H1 (cell line): ENCODE measurements at regions not wholly inside any gene's neighbourhood (a gene's known extent, or its start where the extent isn't known, plus 50 kb on each side); places are given as distances from the start of the nearest gene placed in this dataset.

Experiments used
- CTCF ChIA-PET: fragments of 300-600 bp; sonication (Branson Sonifier 250); formaldehyde crosslinking; loops from one replicate; lab custom pipeline; 2021; ENCODE audit not compliant: partially characterized antibody; lab: Charles Lee
- POLR2A ChIA-PET: fragments of 300-600 bp; sonication (Branson Sonifier 250); formaldehyde crosslinking; loops from one replicate; lab custom pipeline; 2021; ENCODE audit warnings: inconsistent platforms; ENCODE audit not compliant: partially characterized antibody; lab: Charles Lee
- DNase-seq, 2 experiments: peaks; one replicate each; pipeline versions ENCODE4 v3.0.0 to v3.0.0-alpha.2; 2010 to 2022; ENCODE audit warnings: low spot score in 2 of 2, low read depth in 1 of 2, mixed read lengths in 1 of 2
- FAIRE-seq: peaks from 2 replicates; lab custom pipeline; 2011; peaks lifted over from hg19 to GRCh38; lab: Jason Lieb, UNC
- H2AFZ ChIP-seq: 2 replicates; pipeline ENCODE4 v1.8.1; 2012; ENCODE audit warnings: low read length, inconsistent platforms
- H2AK5ac ChIP-seq: 2 replicates; pipeline ENCODE4 v1.6.1; 2013; ENCODE audit warnings: low read depth, low read length
- H2BK120ac ChIP-seq: replicated peaks from 2 replicates; pipeline ENCODE3; 2013; ENCODE audit warnings: low read depth, low read length, inconsistent platforms
- H2BK12ac ChIP-seq: 2 replicates; pipeline ENCODE4 v1.6.1; 2013; ENCODE audit warnings: low read depth, low read length
- H2BK15ac ChIP-seq: 2 replicates; pipeline ENCODE4 v1.6.1; 2013; ENCODE audit warnings: low read length
- H2BK20ac ChIP-seq: 2 replicates; pipeline ENCODE4 v1.6.1; 2013; ENCODE audit warnings: low read length
- H2BK5ac ChIP-seq: 2 replicates; pipeline ENCODE4 v1.6.1; 2013; ENCODE audit warnings: low read depth, low read length
- H3K14ac ChIP-seq: 2 replicates; pipeline ENCODE4 v1.6.1; 2013; ENCODE audit warnings: inconsistent platforms; ENCODE audit not compliant: insufficient read length
- H3K18ac ChIP-seq: 2 replicates; pipeline ENCODE4 v1.6.1; 2013; ENCODE audit warnings: low read length; ENCODE audit errors: extremely low read depth
- H3K23ac ChIP-seq: 2 replicates; pipeline ENCODE4 v1.6.1; 2013; ENCODE audit warnings: inconsistent platforms; ENCODE audit not compliant: insufficient read length
- H3K23me2 ChIP-seq: 2 replicates; pipeline ENCODE4 v1.6.1; 2013; ENCODE audit warnings: low read depth, low read length
- H3K27ac ChIP-seq: 2 replicates; pipeline ENCODE4 v1.6.1; 2011; ENCODE audit warnings: low read depth, low read length, inconsistent platforms
- H3K27me3 ChIP-seq, 4 experiments: replicated peaks in 1 of 4; 1 replicate in 1 of 4; 2 replicates in 3 of 4; pipeline versions ENCODE4 v1.6.1 to v1.8.1; 2011 to 2013; ENCODE audit warnings: low read length in 3 of 4, mild to moderate bottlenecking in 3 of 4, inconsistent platforms in 2 of 4, mixed read lengths in 2 of 4, moderate library complexity in 1 of 4; ENCODE audit not compliant: control insufficient read depth in 3 of 4, insufficient read depth in 3 of 4; ENCODE audit errors: extremely low read depth in 1 of 4
- H3K36me3 ChIP-seq, 4 experiments: 2 replicates each; pipeline versions ENCODE4 v1.6.1 to v1.8.1; 2011 to 2013; ENCODE audit warnings: mild to moderate bottlenecking in 4 of 4, low read length in 3 of 4, moderate library complexity in 2 of 4, control low read depth in 1 of 4, inconsistent platforms in 1 of 4; ENCODE audit not compliant: insufficient read depth in 4 of 4, control insufficient read depth in 2 of 4
- H3K4ac ChIP-seq: replicated peaks from 2 replicates; pipeline ENCODE3; 2013; ENCODE audit warnings: low read length, low read depth, mixed read lengths, inconsistent platforms; ENCODE audit not compliant: insufficient read length
- H3K4me1 ChIP-seq, 4 experiments: replicated peaks in 1 of 4; 1 replicate in 1 of 4; 2 replicates in 3 of 4; pipeline versions ENCODE4 v1.6.1 to v1.8.1; 2011 to 2013; ENCODE audit warnings: low read length in 3 of 4, inconsistent platforms in 2 of 4, mixed read lengths in 1 of 4; ENCODE audit not compliant: insufficient read depth in 4 of 4, control insufficient read depth in 3 of 4
- H3K4me2 ChIP-seq, 2 experiments: 2 replicates each; pipeline versions ENCODE4 v1.6.1 to v1.8.1; 2011 to 2013; ENCODE audit warnings: low read depth in 2 of 2, low read length in 2 of 2, control low read depth in 1 of 2, inconsistent platforms in 1 of 2, mild to moderate bottlenecking in 1 of 2; ENCODE audit not compliant: insufficient read depth in 1 of 2
- H3K4me3 ChIP-seq, 4 experiments: fragments of 200-600, 300-600 bp in 1 of 4; sonication (generic), shearing (Covaris generic), sonication (Bioruptor Twin) in 1 of 4; 2 replicates each; pipeline versions ENCODE4 v1.5.1 to v1.8.1; 2011 to 2016; ENCODE audit warnings: low read length in 4 of 4, low read depth in 3 of 4, control low read depth in 2 of 4, inconsistent platforms in 2 of 4, mild to moderate bottlenecking in 2 of 4, mixed read lengths in 1 of 4, moderate library complexity in 1 of 4; ENCODE audit not compliant: insufficient read depth in 2 of 4; ENCODE audit errors: extremely low read depth in 1 of 4
- H3K56ac ChIP-seq: replicated peaks from 2 replicates; pipeline ENCODE3; 2013; ENCODE audit warnings: low read depth, mild to moderate bottlenecking, mixed read lengths, low read length, inconsistent platforms; ENCODE audit not compliant: insufficient read length
- H3K79me1 ChIP-seq: 2 replicates; pipeline ENCODE4 v1.6.1; 2013; ENCODE audit warnings: low read depth, low read length, control low read depth
- H3K79me2 ChIP-seq, 2 experiments: 2 replicates each; pipeline versions ENCODE4 v1.6.1 to v1.8.1; 2012 to 2013; ENCODE audit warnings: low read length in 2 of 2, mild to moderate bottlenecking in 2 of 2, inconsistent platforms in 1 of 2; ENCODE audit not compliant: insufficient read depth in 2 of 2, control insufficient read depth in 1 of 2
- H3K9ac ChIP-seq, 4 experiments: replicated peaks in 1 of 4; 1 replicate in 1 of 4; 2 replicates in 3 of 4; pipeline versions ENCODE4 v1.6.1 to v1.8.1; 2011 to 2013; ENCODE audit warnings: low read depth in 3 of 4, low read length in 3 of 4, control low read depth in 2 of 4, mild to moderate bottlenecking in 2 of 4, moderate library complexity in 2 of 4, inconsistent platforms in 1 of 4; ENCODE audit errors: extremely low read depth in 1 of 4
- H3K9me3 ChIP-seq, 2 experiments: 2 replicates each; pipeline versions ENCODE4 v1.6.1 to v1.8.1; 2012 to 2013; ENCODE audit warnings: mild to moderate bottlenecking in 2 of 2, moderate library complexity in 2 of 2, control low read depth in 1 of 2, inconsistent platforms in 1 of 2, low read depth in 1 of 2, low read length in 1 of 2, mixed read lengths in 1 of 2; ENCODE audit not compliant: insufficient read depth in 2 of 2
- H4K20me1 ChIP-seq, 2 experiments: replicated peaks in 1 of 2; 2 replicates each; pipeline versions ENCODE3 to v1.8.1; 2011 to 2013; ENCODE audit warnings: inconsistent platforms in 2 of 2, low read length in 2 of 2, mild to moderate bottlenecking in 1 of 2; ENCODE audit not compliant: insufficient read depth in 2 of 2, control insufficient read depth in 1 of 2
- H4K5ac ChIP-seq: 2 replicates; pipeline ENCODE4 v1.6.1; 2013; ENCODE audit warnings: low read length, low read depth, mixed read lengths, inconsistent platforms; ENCODE audit not compliant: insufficient read length
- H4K8ac ChIP-seq: 2 replicates; pipeline ENCODE4 v1.8.0; 2013; ENCODE audit warnings: mild to moderate bottlenecking, moderate library complexity, low read length, inconsistent platforms; ENCODE audit not compliant: insufficient read depth; ENCODE audit errors: extremely low read depth
- H4K91ac ChIP-seq: replicated peaks from 2 replicates; pipeline ENCODE3; 2013; ENCODE audit warnings: low read length, mixed read lengths, inconsistent platforms; ENCODE audit not compliant: insufficient read length
- BACH1 ChIP-seq: IDR thresholded peaks from 2 replicates; pipeline ENCODE4 v1.6.1; 2012; ENCODE audit warnings: low read length, improper control_type of control experiment
- BCL11A ChIP-seq, 2 experiments: IDR thresholded peaks; one replicate each; pipeline ENCODE4 v1.6.1; 2011; ENCODE audit warnings: low read depth in 2 of 2, low read length in 2 of 2, mild to moderate bottlenecking in 2 of 2
- CHD1 ChIP-seq: IDR thresholded peaks from 2 replicates; pipeline ENCODE4 v1.6.1; 2012; ENCODE audit warnings: low read depth, low read length, improper control_type of control experiment
- CREB1 ChIP-seq: IDR thresholded peaks from 2 replicates; pipeline ENCODE4 v1.6.1; 2012; ENCODE audit warnings: inconsistent platforms
- EP300 ChIP-seq, 2 experiments: IDR thresholded peaks; 1 replicate in 1 of 2; 2 replicates in 1 of 2; pipeline ENCODE4 v1.6.1; 2011 to 2012; ENCODE audit warnings: low read depth in 2 of 2, low read length in 2 of 2, mild to moderate bottlenecking in 2 of 2, borderline replicate concordance in 1 of 2, inconsistent platforms in 1 of 2, moderate library complexity in 1 of 2
- EZH2 ChIP-seq: fragments of 200-600 bp; sonication (generic); IDR thresholded peaks from 2 replicates; pipeline ENCODE4 v1.7.1; 2012; ENCODE audit warnings: low read depth, mild to moderate bottlenecking, moderate library complexity, low read length, inconsistent platforms; ENCODE audit not compliant: severe bottlenecking
- FOSL1 ChIP-seq: IDR thresholded peaks from 2 replicates; pipeline ENCODE4 v1.6.1; 2011; ENCODE audit warnings: mild to moderate bottlenecking, low read depth, low read length, moderate library complexity; ENCODE audit not compliant: insufficient read depth
- KDM5A ChIP-seq: fragments of 200-600 bp; IDR thresholded peaks from 2 replicates; pipeline ENCODE4 v1.7.1; 2012; ENCODE audit warnings: mild to moderate bottlenecking, low read length, inconsistent platforms, mixed read lengths
- SAP30 ChIP-seq: fragments of 300-600 bp; sonication (generic); IDR thresholded peaks from 2 replicates; pipeline ENCODE4 v1.7.1; 2012; ENCODE audit warnings: low read length, moderate library complexity, mild to moderate bottlenecking, inconsistent platforms; ENCODE audit not compliant: insufficient read depth, insufficient replicate concordance
- TAF1 ChIP-seq: IDR thresholded peaks from 2 replicates; pipeline ENCODE4 v1.6.1; 2011; ENCODE audit warnings: mild to moderate bottlenecking, low read depth, low read length
- YY1 ChIP-seq: IDR thresholded peaks from 2 replicates; pipeline ENCODE4 v1.6.1; 2011; ENCODE audit warnings: low read depth, mild to moderate bottlenecking, low read length
- WGBS, 2 experiments: shearing (Covaris generic) in 1 of 2; methylation state at CpG; one replicate each; pipeline versions ENCODE4 v1.1.6 to v1.1.7; 2013 to 2015; ENCODE audit warnings: low lambda C conversion rate in 2 of 2, mixed read lengths in 2 of 2, inconsistent platforms in 1 of 2, low coverage in 1 of 2, missing lambda C conversion rate in 1 of 2; ENCODE audit not compliant: insufficient replicate concordance in 2 of 2, insufficient coverage in 1 of 2, insufficient read length in 1 of 2; ENCODE audit errors: extremely low coverage in 1 of 2, missing lambda C conversion rate in 1 of 2; 5-methylcytosine and 5-hydroxymethylcytosine counted together

DNA sequence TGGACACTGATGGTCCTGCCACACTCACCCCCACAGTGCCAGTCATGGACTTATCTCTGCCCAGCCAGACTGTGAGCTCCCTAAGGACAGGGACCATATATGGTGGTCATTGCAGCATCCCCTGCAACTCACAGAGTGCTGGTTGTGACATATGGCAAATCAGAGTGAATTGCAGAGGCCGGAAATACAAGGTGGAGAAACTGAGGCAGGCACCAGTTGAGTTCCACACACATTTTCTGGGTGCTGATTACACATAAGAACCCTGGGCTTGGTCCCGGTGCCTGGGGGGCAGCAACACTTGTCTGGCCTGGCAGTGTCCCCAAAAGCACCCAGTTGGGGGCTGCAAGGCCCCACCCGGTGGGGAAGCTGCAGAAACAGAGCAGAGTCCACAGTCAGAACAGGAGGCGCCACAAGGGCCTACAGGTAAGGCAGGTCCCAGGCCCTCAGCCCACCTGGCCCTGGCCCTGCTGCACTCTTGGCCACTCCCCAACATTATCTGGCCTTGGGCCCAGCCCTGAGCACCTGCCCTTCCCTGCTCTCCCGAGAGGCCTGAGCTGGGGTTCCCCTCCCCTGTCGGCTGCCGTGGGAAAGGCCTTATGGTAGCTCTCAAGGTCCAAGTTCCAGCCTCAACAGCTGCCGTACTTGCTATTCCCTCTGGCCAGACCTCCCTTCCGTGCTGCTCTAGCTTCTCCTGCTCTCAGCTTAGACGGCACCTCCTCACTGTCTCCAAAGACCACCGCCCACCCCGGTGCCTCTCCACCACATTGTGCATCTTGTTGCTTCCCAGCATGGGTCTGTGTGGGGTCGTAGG is 140.8 kb upstream of the PTPN1 start:
- Histone ChIP-seq H2BK120ac (no peak overlapping the region), H2BK5ac (no peak overlapping the region), H3K4ac (no peak overlapping the region), H3K9me3 (no peaks in the 10 kb centered on the region), H3K36me3 (no peaks in the 10 kb centered on the region; a peak in 1 of 8 replicates), H2AFZ (no peak overlapping the region), H3K18ac (no peak overlapping the region), H2AK5ac (no peak overlapping the region), H3K4me2 (no peak overlapping the region), H3K23ac (no peak overlapping the region), H3K79me1 (no peaks in the 10 kb centered on the region), H3K4me3 (no peak overlapping the region), H3K56ac (no peak overlapping the region), H2BK12ac (no peak overlapping the region), H4K91ac (no peak overlapping the region), H2BK20ac (no peak overlapping the region), H3K14ac (no peak overlapping the region), H3K4me1 (peaks cover 0 to 3% (median 0%) of the 10 kb centered on the region in 4 experiments; a peak in 2 of 7 replicates), H4K8ac (no peak overlapping the region; the same call in 1 of the 2 replicates), H3K79me2 (no peaks in the 10 kb centered on the region), H4K20me1 (no peaks in the 10 kb centered on the region), H2BK15ac (no peak overlapping the region), H4K5ac (no peak overlapping the region), H3K9ac (no peak overlapping the region), H3K27me3 (no peaks in the 10 kb centered on the region), H3K27ac (no peak overlapping the region), H3K23me2 (no peaks in the 10 kb centered on the region; the same call in 1 of the 2 replicates)
- FAIRE-seq, result no peak
- ChIA-PET POLR2A (no interaction called here), CTCF (interaction anchor here (0.6 to 2.0 kb wide), 6 partner anchors 9 to 197 kb away, joined by 3 to 10 read pairs (median 3); no protein-coding TSS in a partner anchor)
- 73% methylated on average over 13 of the region's 13 CpGs; no CpG with 5 or more reads in 1 of the 2 experiments for WGBS, 2 experiments
- no peak for DNase-seq
- no peak for TF ChIP-seq BACH1
- TF ChIP-seq FOSL1, result no peak
- TF ChIP-seq EZH2, result no peak
- no peak for TF ChIP-seq EP300 (IDR thresholded peaks at IDR 0.05; ENCODE audit: borderline replicate concordance in 1 of 2, low read depth in 2 of 2, low read length in 2 of 2)
- no peak for TF ChIP-seq CREB1
- TF ChIP-seq SAP30, result no peak
- TF ChIP-seq TAF1, result no peak
- TF ChIP-seq BCL11A (IDR thresholded peaks at IDR 0.05; ENCODE audit: low read depth in 2 of 2, low read length in 2 of 2), result no peak
- no peak for TF ChIP-seq YY1
- TF ChIP-seq CHD1, result no peak
- no peak for TF ChIP-seq KDM5A
